Stimulated activated CD4-positive, alpha-beta T cell treated with anti-CD3 and anti-CD28 coated beads, Interleukin-4, amount 100 ng/mL, for 24 hours (primary cell): ENCODE measurements at regions not wholly inside any gene's neighbourhood (a gene's known extent, or its start where the extent isn't known, plus 50 kb on each side); places are given as distances from the start of the nearest gene placed in this dataset.
"Not testable (repeated sequence)": the region's sequence is repeated elsewhere in the genome, so short reads cannot be mapped to it uniquely, and the experiment has no call there.

Experiments
- DNase-seq: peaks from one replicate; pipeline ENCODE4 v3.0.0-alpha.2; 2020

GRCh38 chr21:18096413-18096812, 148.2 kb upstream of the CHODL start:
- DNase-seq = not testable (repeated sequence)

- no peak for DNase-seq
Measured at GRCh38 chr21:18089786-18090185, 154.8 kb upstream of the CHODL start.

GRCh38 chr21:18070392-18070791, 174.2 kb upstream of the CHODL start:
- DNase-seq = no peak

DNA sequence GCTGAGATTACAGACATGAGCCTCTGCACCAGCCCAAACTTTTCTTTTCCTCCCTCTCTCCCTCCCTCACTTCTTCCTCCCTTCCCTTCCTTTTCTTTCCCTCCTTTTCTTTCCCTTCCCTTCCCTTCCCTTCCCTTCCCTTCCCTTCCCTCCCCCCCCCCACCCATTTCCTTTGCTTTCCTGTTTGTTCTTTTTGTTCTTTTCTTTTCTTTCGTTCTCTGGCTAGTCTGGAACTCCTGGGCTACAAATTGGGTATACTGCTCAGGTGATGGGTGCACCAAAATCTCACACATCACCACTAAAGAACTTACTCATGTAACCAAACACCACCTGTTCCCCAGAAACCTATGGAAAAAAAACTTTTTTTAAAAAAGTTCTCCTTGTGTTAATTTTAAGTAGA, 174.8 kb upstream of the CHODL start:
- no peak for DNase-seq

GRCh38 chr21:18060402-18060801, 184.2 kb upstream of the CHODL start:
- no peak for DNase-seq

GRCh38 chr21:18058731-18059398, 185.8 kb upstream of the CHODL start:
- DNase-seq = no peak

GRCh38 chr21:18053151-18053550, 191.5 kb upstream of the CHODL start:
- DNase-seq = no peak

- no peak for DNase-seq
Measured at GRCh38 chr21:18049461-18049860, 195.2 kb upstream of the CHODL start.

DNA sequence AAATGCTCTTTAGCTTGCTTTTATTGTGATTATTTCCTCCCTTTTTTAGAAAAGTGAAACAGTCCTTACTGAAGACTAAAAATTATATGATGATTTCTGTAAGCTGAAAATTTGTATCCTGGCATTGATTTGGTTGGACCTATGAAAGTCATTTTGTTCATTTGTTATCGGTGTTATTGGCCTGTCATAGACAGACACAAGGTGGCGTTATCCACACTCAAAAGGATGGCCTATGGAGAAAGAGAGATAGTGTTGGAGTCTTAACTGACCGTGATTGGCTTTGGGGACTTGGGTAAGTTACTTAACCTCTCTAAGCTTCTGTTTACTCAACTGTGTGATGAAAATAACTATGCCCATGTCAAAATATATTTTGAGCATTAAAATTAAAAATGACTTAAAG, 203.6 kb upstream of the CHODL start:
- no peak for DNase-seq

- peak; percentile 4 for DNase-seq
Measured at GRCh38 chr21:18030248-18030647, 211.1 kb upstream of the C21orf91 start.

- DNase-seq = no peak
Measured at GRCh38 chr21:18026359-18026758, 207.2 kb upstream of the C21orf91 start.

- no peak for DNase-seq
Measured at GRCh38 chr21:18023711-18024110, 204.6 kb upstream of the C21orf91 start.

DNA sequence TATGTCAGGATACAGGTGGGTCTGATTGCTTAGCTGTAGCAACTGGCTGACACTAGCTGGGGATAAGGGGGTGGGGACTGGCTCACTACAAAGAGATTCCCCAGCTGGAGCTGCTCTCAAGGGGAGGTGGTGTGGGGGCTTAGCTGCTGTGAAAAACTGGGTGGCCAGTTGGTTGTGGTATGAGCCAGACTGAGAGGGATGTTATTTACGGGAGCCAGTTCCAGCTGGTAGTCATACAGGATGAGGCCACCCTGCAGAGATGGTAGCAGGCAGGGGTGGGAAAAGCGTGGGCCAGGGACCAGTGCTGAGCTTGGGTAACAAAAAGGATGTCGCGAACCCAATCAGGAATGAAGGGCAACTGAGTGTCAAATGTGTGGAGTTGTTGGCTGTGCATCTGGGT, 204.0 kb upstream of the C21orf91 start:
- no peak for DNase-seq

DNA sequence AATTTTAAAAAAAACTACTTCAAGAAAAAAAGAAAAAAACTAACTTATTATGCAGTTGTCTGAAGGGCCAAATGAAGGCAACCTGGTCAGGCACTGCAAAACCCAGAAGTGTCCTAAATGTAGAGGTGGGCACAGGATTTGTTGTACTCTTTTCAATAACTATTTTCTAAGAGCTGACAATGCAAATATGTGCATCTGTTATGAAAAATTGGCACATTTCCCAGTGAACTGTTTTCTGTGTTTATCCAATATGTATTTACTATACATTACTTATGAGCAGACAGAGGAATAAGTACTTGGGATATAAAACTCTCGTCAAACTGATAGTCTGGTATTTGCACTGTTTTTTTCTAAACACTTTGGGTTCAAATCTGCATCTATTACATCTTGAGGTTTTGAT, 188.0 kb upstream of the C21orf91 start:
- DNase-seq = no peak

DNA sequence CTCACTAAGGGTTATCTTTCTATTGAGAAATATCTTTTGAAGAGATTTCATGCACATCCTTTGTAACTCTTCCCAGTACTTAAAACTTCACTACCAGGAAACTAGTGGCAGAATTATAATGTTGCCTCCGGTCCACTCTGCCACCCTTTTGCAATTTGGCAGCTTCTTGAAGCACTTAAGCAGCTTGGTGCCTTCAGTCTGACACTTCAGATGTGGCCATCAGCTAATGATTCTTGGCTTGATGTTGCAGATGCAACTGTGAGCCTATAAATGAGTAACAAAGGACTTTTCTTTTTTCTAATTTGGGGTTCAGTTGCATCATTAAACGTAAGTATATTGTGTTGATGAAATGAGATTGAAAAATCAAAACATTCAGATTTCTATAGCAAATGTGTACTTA, 187.5 kb upstream of the C21orf91 start:
- no peak for DNase-seq

DNA sequence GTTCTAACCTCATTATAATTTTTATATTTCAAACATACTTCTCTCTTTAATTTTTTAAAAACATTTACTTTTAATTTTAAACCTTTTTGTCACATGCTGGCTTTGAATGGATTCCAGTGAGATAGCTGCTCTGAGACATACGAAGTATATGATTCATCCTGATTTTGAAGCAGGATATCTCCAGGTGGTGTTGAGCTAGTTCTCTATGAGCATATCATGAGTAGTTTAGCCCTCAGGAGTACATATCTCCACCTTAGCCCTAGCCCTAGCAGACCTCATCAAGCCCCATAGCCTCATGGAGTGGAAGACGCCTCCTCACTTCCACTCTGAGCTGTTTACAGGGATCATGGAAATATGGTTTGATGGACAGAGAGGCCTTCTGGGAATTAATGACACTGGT, 183.2 kb upstream of the C21orf91 start:
- DNase-seq = no peak

DNA sequence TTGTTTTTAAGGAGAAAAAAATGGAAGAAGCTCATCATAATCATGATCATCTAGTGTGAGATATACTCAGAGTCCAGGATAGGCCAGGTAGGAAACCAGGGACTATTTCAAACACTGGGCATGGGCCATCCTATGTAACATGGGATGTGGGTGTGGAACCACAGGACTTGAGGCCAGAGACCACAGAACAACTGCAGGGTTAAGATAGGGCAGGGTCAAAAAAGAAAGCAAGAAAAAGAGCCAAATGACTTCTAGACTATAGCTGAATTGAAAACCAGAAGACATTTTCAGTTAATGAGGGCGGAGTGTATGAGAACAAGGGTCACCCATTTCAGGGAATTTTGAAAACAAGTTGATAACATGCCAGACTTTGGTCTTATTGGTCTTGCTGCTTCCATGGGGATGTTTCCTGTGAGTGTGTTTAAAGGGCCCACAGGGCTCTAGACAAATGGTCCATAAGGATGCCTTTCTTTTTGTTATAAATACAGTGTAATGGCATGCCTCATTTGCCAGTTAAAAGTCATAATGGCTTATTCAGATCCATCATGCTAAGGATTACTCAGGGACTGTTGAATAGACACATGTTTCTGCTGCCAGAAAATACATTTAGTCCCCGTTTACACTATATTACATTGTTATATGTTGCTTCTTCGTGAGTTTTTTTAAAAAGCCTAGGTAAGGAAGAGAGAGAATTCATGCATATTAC, 182.0 kb upstream of the C21orf91 start:
- no peak for DNase-seq

GRCh38 chr21:17998599-17998998, 179.4 kb upstream of the C21orf91 start:
- not testable (repeated sequence) for DNase-seq

GRCh38 chr21:17989780-17990179, 170.6 kb upstream of the C21orf91 start:
- DNase-seq = no peak

- DNase-seq = no peak
Measured at GRCh38 chr21:17988102-17988437, 168.9 kb upstream of the C21orf91 start.

- DNase-seq = no peak
Measured at GRCh38 chr21:17987382-17988101, 168.4 kb upstream of the C21orf91 start.

- no peak for DNase-seq
Measured at GRCh38 chr21:17981060-17981740, 162.0 kb upstream of the C21orf91 start.

DNA sequence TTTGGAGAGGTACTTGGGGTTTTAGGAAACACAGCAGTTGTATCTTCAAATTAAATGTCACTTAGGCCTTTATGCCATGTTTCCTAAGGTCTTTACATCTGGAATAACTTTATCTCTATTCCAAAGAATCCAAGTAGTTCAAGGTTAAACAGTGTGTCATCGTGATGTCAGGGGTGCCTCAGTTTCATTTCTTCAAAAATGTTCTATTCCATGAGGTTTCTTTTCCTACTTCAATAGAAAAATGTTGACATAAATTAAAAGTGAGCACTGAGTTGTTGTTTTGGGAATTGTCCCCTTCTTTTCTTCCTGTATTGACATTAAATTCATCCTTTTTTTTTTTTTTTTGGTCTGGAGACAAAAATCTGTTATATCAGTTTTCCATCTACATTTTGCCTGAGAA, 160.6 kb upstream of the C21orf91 start:
- no peak for DNase-seq

DNA sequence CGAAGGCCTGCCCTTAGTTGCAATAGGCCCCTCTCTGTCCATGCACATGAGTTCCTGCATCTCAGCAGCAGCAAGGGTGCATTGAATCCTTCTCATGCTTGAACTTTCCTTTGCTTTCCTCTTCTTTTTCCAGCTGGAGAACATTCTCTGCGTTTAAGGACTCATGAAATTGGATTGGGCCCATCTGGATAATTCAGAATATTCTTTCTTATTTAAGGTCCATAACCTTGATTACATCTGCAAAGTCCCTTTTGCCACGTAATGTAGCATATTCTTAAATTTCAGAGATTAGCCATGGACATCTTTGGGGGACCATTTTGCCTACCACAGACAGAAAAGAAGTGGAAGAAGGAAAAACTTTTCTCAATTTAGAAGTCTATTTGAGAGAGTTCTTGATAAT, 159.7 kb upstream of the C21orf91 start:
- no peak for DNase-seq
